Activated CD8-positive, alpha-beta T cell treated with anti-CD3 and anti-CD28 coated beads for 36 hours (primary cell): ENCODE measurements at regions not wholly inside any gene's neighbourhood (a gene's known extent, or its start where the extent isn't known, plus 50 kb on each side); places are given as distances from the start of the nearest gene placed in this dataset.

Experiments
- ATAC-seq: fragments of 200-7000 bp; cut with Tn5 transposase; one replicate; pipeline ENCODE4 v1.10.0; 2021; ENCODE audit warnings: mild to moderate bottlenecking, moderate library complexity
- CTCF ChIA-PET: fragments of 350-600 bp; sonication (Branson Sonifier 250); formaldehyde crosslinking; loops from one replicate; lab custom pipeline; 2021; ENCODE audit warnings: antibody characterized with exemption; lab: Charles Lee
- POLR2A ChIA-PET: fragments of 350-600 bp; sonication (Branson Sonifier 250); formaldehyde crosslinking; loops from one replicate; lab custom pipeline; 2021; ENCODE audit warnings: antibody characterized with exemption; lab: Charles Lee
- DNase-seq: peaks from one replicate; pipeline ENCODE4 v3.0.0-alpha.2; 2020
- H3K27ac Mint-ChIP-seq: one replicate; pipeline ENCODE4 v1.8.0; 2021; ENCODE audit warnings: mild to moderate bottlenecking, mixed read lengths
- H3K27me3 Mint-ChIP-seq: one replicate; pipeline ENCODE4 v1.8.0; 2021; ENCODE audit warnings: mixed read lengths
- H3K36me3 Mint-ChIP-seq: one replicate; pipeline ENCODE4 v1.8.0; 2021; ENCODE audit warnings: low read depth, mixed read lengths
- H3K4me1 Mint-ChIP-seq: one replicate; pipeline ENCODE4 v1.8.0; 2021; ENCODE audit warnings: low read depth, mixed read lengths
- H3K4me3 Mint-ChIP-seq: one replicate; pipeline ENCODE4 v1.8.0; 2021; ENCODE audit warnings: mild to moderate bottlenecking, moderate library complexity, mixed read lengths
- H3K9me3 Mint-ChIP-seq: one replicate; pipeline ENCODE4 v1.8.0; 2021; ENCODE audit warnings: mixed read lengths
- intact Hi-C: fragments of 100-400 bp; cut with micrococcal nuclease; formaldehyde crosslinking; loops from one replicate; pipeline ENCODE4 v1.10.0; 2022
- TF ChIP-seq, protein P1 (sequence below): fragments of 200-600 bp; IDR thresholded peaks from one replicate; pipeline ENCODE4 v1.8.0; 2022; ENCODE audit warnings: antibody characterized with exemption, mild to moderate bottlenecking

DNA sequence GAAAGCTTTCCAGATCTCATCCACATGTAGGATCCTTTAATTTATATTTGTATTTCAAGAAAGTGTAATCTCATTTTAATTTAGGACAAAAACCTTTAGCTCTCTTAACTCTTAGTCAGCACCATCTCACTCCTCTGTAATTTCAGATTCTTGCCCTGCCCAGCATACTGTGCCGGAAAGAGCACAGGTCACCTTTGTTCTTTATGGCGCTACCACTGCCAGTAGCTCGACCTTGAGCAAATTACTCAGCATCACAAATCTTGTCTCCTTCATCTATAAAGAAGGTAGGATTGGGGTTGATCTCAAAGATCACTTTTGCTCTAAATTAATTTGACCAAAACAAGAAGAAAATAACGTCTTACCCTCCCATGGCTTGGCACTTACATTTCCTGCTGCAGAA is 56.1 kb upstream of the ZC3H11B start:
- ChIA-PET CTCF (no interaction called here), POLR2A (no interaction called here)
- Mint-ChIP-seq H3K4me3 (no peak overlapping the region), H3K4me1 (no peaks in the 10 kb centered on the region), H3K27ac (no peak overlapping the region), H3K27me3 (no peaks in the 10 kb centered on the region), H3K9me3 (no peaks in the 10 kb centered on the region), H3K36me3 (no peaks in the 10 kb centered on the region)
- intact Hi-C loops, result loop anchor here (10.0 kb wide), 1 partner anchor 464 kb away; no protein-coding TSS in a partner anchor
- DNase-seq, result no peak
- no peak for ATAC-seq
- TF ChIP-seq, protein P1, sequence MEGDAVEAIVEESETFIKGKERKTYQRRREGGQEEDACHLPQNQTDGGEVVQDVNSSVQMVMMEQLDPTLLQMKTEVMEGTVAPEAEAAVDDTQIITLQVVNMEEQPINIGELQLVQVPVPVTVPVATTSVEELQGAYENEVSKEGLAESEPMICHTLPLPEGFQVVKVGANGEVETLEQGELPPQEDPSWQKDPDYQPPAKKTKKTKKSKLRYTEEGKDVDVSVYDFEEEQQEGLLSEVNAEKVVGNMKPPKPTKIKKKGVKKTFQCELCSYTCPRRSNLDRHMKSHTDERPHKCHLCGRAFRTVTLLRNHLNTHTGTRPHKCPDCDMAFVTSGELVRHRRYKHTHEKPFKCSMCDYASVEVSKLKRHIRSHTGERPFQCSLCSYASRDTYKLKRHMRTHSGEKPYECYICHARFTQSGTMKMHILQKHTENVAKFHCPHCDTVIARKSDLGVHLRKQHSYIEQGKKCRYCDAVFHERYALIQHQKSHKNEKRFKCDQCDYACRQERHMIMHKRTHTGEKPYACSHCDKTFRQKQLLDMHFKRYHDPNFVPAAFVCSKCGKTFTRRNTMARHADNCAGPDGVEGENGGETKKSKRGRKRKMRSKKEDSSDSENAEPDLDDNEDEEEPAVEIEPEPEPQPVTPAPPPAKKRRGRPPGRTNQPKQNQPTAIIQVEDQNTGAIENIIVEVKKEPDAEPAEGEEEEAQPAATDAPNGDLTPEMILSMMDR, result no peak

DNA sequence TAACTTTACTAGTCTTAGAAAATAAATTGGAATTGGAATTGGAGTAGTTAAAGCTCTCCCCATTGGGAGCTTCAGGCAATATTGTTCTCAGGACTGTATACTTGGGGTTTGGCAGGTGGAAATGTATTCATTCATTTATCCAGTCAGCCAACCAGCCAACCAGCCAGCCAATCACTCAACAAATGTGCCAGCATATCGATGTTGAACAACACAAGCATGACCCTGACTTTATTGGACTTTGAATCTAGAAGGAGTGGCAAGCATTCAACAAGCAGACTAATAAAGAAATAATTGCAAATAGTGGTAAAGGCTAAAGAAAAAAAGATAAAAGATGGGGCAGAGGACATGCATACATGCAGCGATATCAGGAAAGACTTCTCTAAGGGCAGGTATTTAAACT is 55.5 kb upstream of the ZC3H11B start:
- DNase-seq (no peak), ATAC-seq (no peak)
- intact Hi-C loops, result loop anchor here (10.0 kb wide), 1 partner anchor 464 kb away; no protein-coding TSS in a partner anchor
- TF ChIP-seq, protein P1, result no peak
- H3K4me1 Mint-ChIP-seq, result no peaks in the 10 kb centered on the region
- no peak overlapping the region for H3K4me3 Mint-ChIP-seq
- POLR2A ChIA-PET, result no interaction called here
- no peaks in the 10 kb centered on the region for H3K9me3 Mint-ChIP-seq
- CTCF ChIA-PET, result no interaction called here
- H3K36me3 Mint-ChIP-seq, result no peaks in the 10 kb centered on the region
- H3K27ac Mint-ChIP-seq, result no peak overlapping the region
- no peaks in the 10 kb centered on the region for H3K27me3 Mint-ChIP-seq

DNA sequence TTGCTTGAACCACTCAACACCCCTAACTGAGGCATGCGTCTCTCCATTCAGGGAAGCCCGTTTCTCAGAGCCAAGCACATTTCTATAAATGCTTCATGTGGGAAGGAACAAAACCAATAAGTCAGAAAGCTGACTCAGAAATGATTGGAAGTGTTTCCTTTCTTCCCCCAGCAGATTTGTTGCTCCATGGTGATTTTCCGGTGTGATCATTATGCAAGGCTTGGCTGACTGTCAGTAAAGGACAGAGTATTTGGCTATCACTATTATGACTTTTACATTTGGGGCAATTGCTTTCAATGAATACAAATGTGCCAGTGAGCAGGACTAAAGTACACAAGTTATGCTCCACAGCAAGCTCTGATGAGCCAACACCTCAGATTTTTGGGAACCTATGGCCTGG is 53.3 kb upstream of the ZC3H11B start:
- Mint-ChIP-seq H3K36me3 (no peaks in the 10 kb centered on the region), H3K9me3 (no peaks in the 10 kb centered on the region), H3K4me1 (no peaks in the 10 kb centered on the region), H3K27me3 (peaks cover 11% of the 10 kb centered on the region), H3K4me3 (no peak overlapping the region), H3K27ac (no peak overlapping the region)
- ATAC-seq, result no peak
- POLR2A ChIA-PET, result no interaction called here
- intact Hi-C loops, result loop anchor here (10.0 kb wide), 1 partner anchor 461 kb away; no protein-coding TSS in a partner anchor
- CTCF ChIA-PET, result no interaction called here
- TF ChIP-seq, protein P1, result no peak
- DNase-seq, result no peak

DNA sequence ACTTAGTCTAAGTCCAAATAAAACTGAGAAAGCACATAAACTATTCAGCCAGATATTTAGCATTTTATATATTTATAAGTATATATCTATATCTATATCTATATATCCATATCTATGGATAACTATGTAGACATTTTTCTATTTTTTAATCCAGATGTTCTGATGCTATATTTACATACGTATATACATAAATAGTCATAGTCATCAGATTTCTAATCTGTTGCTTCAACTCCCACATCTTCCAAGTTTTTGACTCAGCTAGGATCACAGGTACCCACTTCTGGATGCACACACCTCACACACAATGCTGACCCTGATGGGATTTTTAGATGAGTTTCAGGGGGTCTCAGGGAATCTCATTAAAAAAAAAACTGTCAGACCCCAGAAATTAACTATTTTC is 52.2 kb upstream of the ZC3H11B start:
- ATAC-seq (no peak), DNase-seq (no peak)
- H3K27me3 Mint-ChIP-seq, result peaks cover 15% of the 10 kb centered on the region
- H3K9me3 Mint-ChIP-seq, result no peaks in the 10 kb centered on the region
- H3K27ac Mint-ChIP-seq, result no peak overlapping the region
- ChIA-PET POLR2A (no interaction called here), CTCF (no interaction called here)
- no peak overlapping the region for H3K4me3 Mint-ChIP-seq
- intact Hi-C loops, result loop anchor here (10.0 kb wide), 1 partner anchor 460 kb away; no protein-coding TSS in a partner anchor
- TF ChIP-seq, protein P1, result no peak
- H3K4me1 Mint-ChIP-seq, result no peaks in the 10 kb centered on the region
- H3K36me3 Mint-ChIP-seq, result no peaks in the 10 kb centered on the region

DNA sequence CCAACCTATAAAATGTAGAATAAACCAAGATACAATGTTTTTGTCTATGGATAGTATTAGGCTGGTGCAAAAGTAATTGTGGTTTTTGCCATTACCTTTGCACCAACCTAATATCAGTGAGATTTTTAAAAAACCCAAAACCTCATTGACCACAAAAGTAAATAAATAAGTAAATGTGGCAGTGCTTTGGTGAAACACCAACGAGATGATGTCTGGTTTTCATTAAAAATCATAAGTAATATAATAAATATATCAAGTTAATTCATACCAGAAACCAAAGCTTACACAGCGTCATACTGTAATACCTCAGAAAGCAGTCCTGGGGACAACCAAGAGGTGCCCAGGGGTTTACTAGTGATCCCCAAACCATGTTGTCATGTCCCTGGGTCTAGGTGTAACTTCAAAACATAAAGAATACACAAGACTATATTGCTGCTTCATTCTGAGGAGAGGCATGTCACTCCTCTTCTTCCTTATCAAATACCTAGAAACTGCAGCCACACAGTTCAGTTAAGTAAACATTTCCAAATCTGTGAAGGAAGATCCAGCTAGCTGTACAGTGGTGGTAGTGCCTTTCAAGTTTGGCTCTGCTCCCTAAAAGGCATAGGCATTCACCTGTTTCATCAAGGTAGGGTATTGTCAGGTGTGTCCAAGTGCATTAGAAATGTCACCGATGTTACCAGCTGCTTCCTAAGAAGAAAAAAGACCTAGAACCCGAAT is 51.6 kb upstream of the ZC3H11B start:
- CTCF ChIA-PET, result no interaction called here
- Mint-ChIP-seq H3K4me3 (no peak overlapping the region), H3K27me3 (peaks cover 19% of the 10 kb centered on the region), H3K9me3 (no peaks in the 10 kb centered on the region), H3K36me3 (no peaks in the 10 kb centered on the region), H3K4me1 (no peaks in the 10 kb centered on the region), H3K27ac (no peak overlapping the region)
- POLR2A ChIA-PET, result no interaction called here
- DNase-seq, result no peak
- TF ChIP-seq, protein P1, result no peak
- no peak for ATAC-seq
- intact Hi-C loops, result loop anchor here (10.0 kb wide), 1 partner anchor 460 kb away; no protein-coding TSS in a partner anchor
